Upper lobe of left lung (tissue), 6 donors: ENCODE measurements at regions not wholly inside any gene's neighbourhood (a gene's known extent, or its start where the extent isn't known, plus 50 kb on each side); places are given as distances from the start of the nearest gene placed in this dataset.

Source experiments
- ATAC-seq, 2 donors: fragments of 200-7000 bp; cut with Tn5 transposase; one replicate each; pipeline ENCODE4 v1.9.1; 2022; ENCODE audit warnings: mild to moderate bottlenecking in 2 of 2, moderate library complexity in 2 of 2; ENCODE audit not compliant: low FRiP score in 2 of 2
- DNase-seq, 2 donors: peaks; one replicate each; pipeline ENCODE4 v3.0.0-alpha.2; 2019 to 2020
- H3K27ac ChIP-seq, 4 donors: fragments of 200-600 bp; sonication (generic); one replicate each; pipeline ENCODE4 v1.5.1; 2016 to 2019
- H3K27me3 ChIP-seq, 4 donors: fragments of 200-600 bp; sonication (generic); one replicate each; pipeline ENCODE4 v1.5.1; 2017 to 2019
- H3K36me3 ChIP-seq, 4 donors: fragments of 200-600 bp; sonication (generic); one replicate each; pipeline ENCODE4 v1.5.1; 2016 to 2019
- H3K4me1 ChIP-seq, 4 donors: fragments of 200-600 bp; sonication (generic); one replicate each; pipeline ENCODE4 v1.5.1; 2018 to 2019
- H3K4me3 ChIP-seq, 4 donors: fragments of 200-600 bp; sonication (generic); one replicate each; pipeline ENCODE4 v1.5.1; 2017 to 2019; ENCODE audit warnings: mild to moderate bottlenecking in 2 of 4, moderate library complexity in 1 of 4
- H3K9me3 ChIP-seq, 4 donors: fragments of 200-600 bp; sonication (generic); one replicate each; pipeline ENCODE4 v1.5.1; 2018 to 2019
- CTCF ChIP-seq, 6 experiments: fragments of 450-650 bp in 4 of 6; fragments of 200-600 bp in 2 of 6; sonication (generic) in 2 of 6; IDR thresholded peaks; one replicate each; pipeline ENCODE4 v1.5.1; 2016 to 2019; ENCODE audit warnings: antibody characterized with exemption in 6 of 6
- EP300 ChIP-seq, 4 donors: sonication (generic); formaldehyde crosslinking; IDR thresholded peaks; one replicate each; pipeline ENCODE4 v1.5.1; 2017; ENCODE audit warnings: antibody characterized with exemption in 4 of 4, control low read depth in 2 of 4
- POLR2A ChIP-seq, 4 donors: fragments of 450-650 bp; IDR thresholded peaks; one replicate each; pipeline ENCODE4 v1.5.1; 2016 to 2017; ENCODE audit warnings: antibody characterized with exemption in 4 of 4, mild to moderate bottlenecking in 2 of 4
- POLR2AphosphoS5 ChIP-seq, 2 donors: sonication (generic); formaldehyde crosslinking; IDR thresholded peaks; one replicate each; pipeline ENCODE4 v1.5.1; 2017; ENCODE audit warnings: antibody characterized with exemption in 2 of 2
- WGBS, 2 donors: methylation state at CpG; one replicate each; pipeline ENCODE4 v1.1.5; 2017 to 2018; 5-methylcytosine and 5-hydroxymethylcytosine counted together
- donor health status: DM: no; HTN: no; CAD: no; lungs with moderate emphysema.
- donor health status: DM: no; HTN: yes; CAD: no; lungs with severe emphysema.

- ATAC-seq = no peak
- peaks cover 0 to 4% (median 0%) of the 10 kb centered on the region in 4 donors for H3K4me1 ChIP-seq
- no peak overlapping the region for H3K4me3 ChIP-seq
- no peak for DNase-seq
- H3K9me3 ChIP-seq = no peaks in the 10 kb centered on the region
- no peak overlapping the region for H3K27ac ChIP-seq
- no peaks in the 10 kb centered on the region for H3K36me3 ChIP-seq
- TF ChIP-seq EP300 (IDR thresholded peaks at IDR 0.05) (no peak), POLR2AphosphoS5 (IDR thresholded peaks at IDR 0.05) (no peak), CTCF (IDR thresholded peaks at IDR 0.05) (no peak), POLR2A (IDR thresholded peaks at IDR 0.05) (no peak)
- H3K27me3 ChIP-seq = no peaks in the 10 kb centered on the region
- 57 to 72% methylated on average over 5 of the region's 5 CpGs for WGBS, 2 donors
These were observed 109.8 kb upstream of the ALK start for GRCh38 chr2:30031184-30031583.

- TF ChIP-seq CTCF (IDR thresholded peaks at IDR 0.05) = no peak
- no peak for TF ChIP-seq POLR2AphosphoS5 (IDR thresholded peaks at IDR 0.05)
- TF ChIP-seq POLR2A (IDR thresholded peaks at IDR 0.05) = no peak
- no peak for TF ChIP-seq EP300 (IDR thresholded peaks at IDR 0.05)
- peaks cover 0 to 4% (median 0%) of the 10 kb centered on the region in 4 donors for H3K4me1 ChIP-seq
- no peak overlapping the region for H3K27ac ChIP-seq
- DNase-seq (no peak), ATAC-seq (no peak)
- WGBS, 2 donors = 87 to 94% methylated on average over 5 of the region's 5 CpGs
- H3K4me3 ChIP-seq = no peak overlapping the region
- H3K9me3 ChIP-seq = no peaks in the 10 kb centered on the region
- no peaks in the 10 kb centered on the region for H3K36me3 ChIP-seq
- H3K27me3 ChIP-seq = no peaks in the 10 kb centered on the region
These were observed 112.6 kb upstream of the YPEL5 start for GRCh38 chr2:30034052-30034775.

GRCh38 chr2:30037016-30037415 is 109.8 kb upstream of the YPEL5 start:
- Histone ChIP-seq H3K9me3 (no peaks in the 10 kb centered on the region), H3K36me3 (no peaks in the 10 kb centered on the region), H3K27ac (no peak overlapping the region), H3K4me1 (no peaks in the 10 kb centered on the region), H3K27me3 (no peaks in the 10 kb centered on the region), H3K4me3 (no peak overlapping the region)
- TF ChIP-seq EP300 (IDR thresholded peaks at IDR 0.05) (no peak), POLR2AphosphoS5 (IDR thresholded peaks at IDR 0.05) (no peak), CTCF (IDR thresholded peaks at IDR 0.05) (no peak), POLR2A (IDR thresholded peaks at IDR 0.05) (no peak)
- 97 to 100% methylated on average over 2 of the region's 2 CpGs for WGBS, 2 donors
- DNase-seq = no peak
- ATAC-seq = no peak

- ATAC-seq (no peak), DNase-seq (no peak)
- H3K9me3 ChIP-seq = no peaks in the 10 kb centered on the region
- TF ChIP-seq POLR2A (IDR thresholded peaks at IDR 0.05) (no peak), EP300 (IDR thresholded peaks at IDR 0.05) (no peak), POLR2AphosphoS5 (IDR thresholded peaks at IDR 0.05) (no peak), CTCF (IDR thresholded peaks at IDR 0.05) (no peak)
- no peak overlapping the region for H3K27ac ChIP-seq
- H3K27me3 ChIP-seq = no peaks in the 10 kb centered on the region
- no peaks in the 10 kb centered on the region for H3K4me1 ChIP-seq
- 63 to 88% methylated on average over 3 of the region's 3 CpGs for WGBS, 2 donors
- H3K4me3 ChIP-seq = no peak overlapping the region
- H3K36me3 ChIP-seq = no peaks in the 10 kb centered on the region
These were observed 108.4 kb upstream of the YPEL5 start for GRCh38 chr2:30038419-30038818.

- Histone ChIP-seq H3K4me3 (no peak overlapping the region), H3K27me3 (no peaks in the 10 kb centered on the region), H3K27ac (no peak overlapping the region), H3K4me1 (no peaks in the 10 kb centered on the region), H3K36me3 (no peaks in the 10 kb centered on the region), H3K9me3 (no peaks in the 10 kb centered on the region)
- TF ChIP-seq POLR2A (IDR thresholded peaks at IDR 0.05) = no peak
- TF ChIP-seq POLR2AphosphoS5 (IDR thresholded peaks at IDR 0.05) = no peak
- no peak for TF ChIP-seq CTCF (IDR thresholded peaks at IDR 0.05)
- TF ChIP-seq EP300 (IDR thresholded peaks at IDR 0.05) = no peak
- DNase-seq (no peak), ATAC-seq (no peak)
- WGBS, 2 donors = 85 to 87% methylated on average over 1 of the region's 1 CpG
These were observed 107.7 kb upstream of the YPEL5 start for GRCh38 chr2:30039101-30039500.
